H9 (cell line): ENCODE measurements at regions not wholly inside any gene's neighbourhood (a gene's known extent, or its start where the extent isn't known, plus 50 kb on each side); places are given as distances from the start of the nearest gene placed in this dataset.

ENCODE experiments used
- DNase-seq: peaks from one replicate; pipeline ENCODE4 v3.0.0-alpha.2; 2017
- H2AFZ ChIP-seq: one replicate; pipeline ENCODE4 v1.6.1; 2013; ENCODE audit warnings: mild to moderate bottlenecking, low read length, control low read depth, moderate library complexity
- H2AK5ac ChIP-seq: 2 replicates; pipeline ENCODE4 v1.6.1; 2013; ENCODE audit warnings: low read length, control low read depth, mixed read lengths; ENCODE audit not compliant: insufficient read length
- H2BK120ac ChIP-seq: one replicate; pipeline ENCODE4 v1.6.1; 2013; ENCODE audit warnings: low read depth, mild to moderate bottlenecking, low read length, control low read depth, inconsistent platforms; ENCODE audit not compliant: poor library complexity, severe bottlenecking
- H2BK12ac ChIP-seq: 2 replicates; pipeline ENCODE4 v1.6.1; 2013; ENCODE audit warnings: low read length, control low read depth, mixed read lengths, low read depth; ENCODE audit not compliant: insufficient read length
- H2BK15ac ChIP-seq: 2 replicates; pipeline ENCODE4 v1.6.1; 2013; ENCODE audit warnings: low read depth, low read length, control low read depth
- H2BK20ac ChIP-seq: one replicate; pipeline ENCODE4 v1.6.1; 2013; ENCODE audit warnings: low read depth, mild to moderate bottlenecking, low read length, control low read depth, inconsistent platforms; ENCODE audit not compliant: poor library complexity, severe bottlenecking
- H2BK5ac ChIP-seq: 2 replicates; pipeline ENCODE4 v1.6.1; 2013; ENCODE audit warnings: low read length, control low read depth, mixed read lengths; ENCODE audit not compliant: insufficient read length
- H3K14ac ChIP-seq: 2 replicates; pipeline ENCODE4 v1.6.1; 2013; ENCODE audit warnings: low read length, control low read depth; ENCODE audit not compliant: insufficient read depth
- H3K18ac ChIP-seq: 2 replicates; pipeline ENCODE4 v1.6.1; 2013; ENCODE audit warnings: low read depth, mild to moderate bottlenecking, mixed read lengths, low read length, control low read depth; ENCODE audit not compliant: insufficient read length
- H3K23ac ChIP-seq: 2 replicates; pipeline ENCODE4 v1.6.1; 2013; ENCODE audit warnings: low read length, control low read depth, mixed read lengths, low read depth; ENCODE audit not compliant: insufficient read length
- H3K23me2 ChIP-seq: 2 replicates; pipeline ENCODE4 v1.6.1; 2013; ENCODE audit warnings: low read depth, mild to moderate bottlenecking, mixed read lengths, low read length, control low read depth; ENCODE audit not compliant: insufficient read length, poor library complexity, severe bottlenecking
- H3K27ac ChIP-seq: 2 replicates; pipeline ENCODE4 v1.5.1; 2013; ENCODE audit warnings: low read length, control low read depth, mixed read lengths, low read depth; ENCODE audit not compliant: insufficient read length
- H3K27me3 ChIP-seq: 2 replicates; pipeline ENCODE4 v1.6.1; 2013; ENCODE audit warnings: low read length, control low read depth, inconsistent platforms; ENCODE audit not compliant: insufficient read depth
- H3K4ac ChIP-seq: 2 replicates; pipeline ENCODE4 v1.6.1; 2013; ENCODE audit warnings: low read depth, mild to moderate bottlenecking, control low read depth, inconsistent platforms, low read length, moderate library complexity
- H3K4me1 ChIP-seq: 2 replicates; pipeline ENCODE4 v1.6.1; 2013; ENCODE audit warnings: low read length, control low read depth, inconsistent platforms; ENCODE audit not compliant: insufficient read depth
- H3K4me2 ChIP-seq: 2 replicates; pipeline ENCODE4 v1.6.1; 2013; ENCODE audit warnings: low read length, control low read depth, mixed read lengths; ENCODE audit not compliant: insufficient read length, insufficient read depth
- H3K56ac ChIP-seq: 2 replicates; pipeline ENCODE4 v1.6.1; 2013; ENCODE audit warnings: low read depth, mild to moderate bottlenecking, mixed read lengths, low read length, control low read depth; ENCODE audit not compliant: insufficient read length
- H3K79me1 ChIP-seq: 2 replicates; pipeline ENCODE4 v1.6.1; 2013; ENCODE audit warnings: low read depth, mild to moderate bottlenecking, moderate library complexity, low read length, control low read depth, inconsistent platforms; ENCODE audit not compliant: insufficient read depth, poor library complexity, severe bottlenecking
- H3K79me2 ChIP-seq: 2 replicates; pipeline ENCODE4 v1.6.1; 2013; ENCODE audit warnings: low read length, control low read depth, inconsistent platforms; ENCODE audit not compliant: insufficient read depth
- H3K9ac ChIP-seq: 2 replicates; pipeline ENCODE4 v1.6.1; 2013; ENCODE audit warnings: low read length, control low read depth, mixed read lengths; ENCODE audit not compliant: insufficient read length; ENCODE audit errors: extremely low read depth
- H3K9me3 ChIP-seq: one replicate; pipeline ENCODE4 v1.6.1; 2013; ENCODE audit warnings: low read depth, low read length, inconsistent platforms; ENCODE audit not compliant: control insufficient read depth
- H3T11ph ChIP-seq: one replicate; pipeline ENCODE4 v1.6.1; 2013; ENCODE audit warnings: mild to moderate bottlenecking, low read length, control low read depth, inconsistent platforms
- H4K20me1 ChIP-seq: one replicate; pipeline ENCODE4 v1.6.1; 2013; ENCODE audit not compliant: control insufficient read depth, insufficient read length, insufficient read depth
- H4K5ac ChIP-seq: 2 replicates; pipeline ENCODE4 v1.6.1; 2013; ENCODE audit warnings: low read depth, mild to moderate bottlenecking, mixed read lengths, low read length, control low read depth; ENCODE audit not compliant: insufficient read length
- H4K8ac ChIP-seq: replicated peaks from 2 replicates; pipeline ENCODE4 v1.6.1; 2013; ENCODE audit warnings: low read length, control low read depth, mixed read lengths, low read depth; ENCODE audit not compliant: insufficient read length
- H4K91ac ChIP-seq: 2 replicates; pipeline ENCODE4 v1.6.1; 2013; ENCODE audit warnings: low read depth, mild to moderate bottlenecking, moderate library complexity, mixed read lengths, low read length, control low read depth; ENCODE audit not compliant: insufficient read length
- H3K27ac Mint-ChIP-seq, 3 experiments: 2 replicates in 2 of 3; 3 replicates in 1 of 3; pipeline ENCODE4 v1.8.0; 2020 to 2021; ENCODE audit warnings: mixed read lengths in 3 of 3, mild to moderate bottlenecking in 1 of 3, moderate library complexity in 1 of 3
- H3K27me3 Mint-ChIP-seq: 2 replicates; pipeline ENCODE4 v1.8.0; 2021; ENCODE audit warnings: low read depth, mild to moderate bottlenecking, moderate library complexity, mixed read lengths
- H3K36me3 Mint-ChIP-seq, 3 experiments: 2 replicates in 2 of 3; 3 replicates in 1 of 3; pipeline ENCODE4 v1.8.0; 2020 to 2021; ENCODE audit warnings: low read depth in 3 of 3, mixed read lengths in 3 of 3; ENCODE audit not compliant: insufficient read depth in 1 of 3
- H3K4me1 Mint-ChIP-seq, 2 experiments: 2 replicates each; pipeline ENCODE4 v1.8.0; 2020; ENCODE audit warnings: mixed read lengths in 2 of 2
- H3K4me3 Mint-ChIP-seq, 2 experiments: 2 replicates in 1 of 2; 3 replicates in 1 of 2; pipeline ENCODE4 v1.8.0; 2020 to 2021; ENCODE audit warnings: mild to moderate bottlenecking in 2 of 2, mixed read lengths in 2 of 2, moderate library complexity in 1 of 2
- H3K9me3 Mint-ChIP-seq, 2 experiments: 2 replicates in 1 of 2; 3 replicates in 1 of 2; pipeline ENCODE4 v1.8.0; 2020; ENCODE audit warnings: mild to moderate bottlenecking in 2 of 2, mixed read lengths in 2 of 2, moderate library complexity in 1 of 2
- CTCF ChIP-seq: fragments of 200-600 bp; sonication (generic); conservative IDR thresholded peaks from 3 replicates; pipeline ENCODE4 v1.8.0; 2021; ENCODE audit warnings: antibody characterized with exemption, mild to moderate bottlenecking
- WGBS: extraction: QIAGEN DNeasy Blood & Tissue Kit; methylation state at CpG from one replicate; pipeline ENCODE4 v1.1.7; 2013; ENCODE audit warnings: missing lambda C conversion rate, low lambda C conversion rate, mixed read lengths; ENCODE audit not compliant: insufficient read length; ENCODE audit errors: extremely low coverage; 5-methylcytosine and 5-hydroxymethylcytosine counted together

DNA sequence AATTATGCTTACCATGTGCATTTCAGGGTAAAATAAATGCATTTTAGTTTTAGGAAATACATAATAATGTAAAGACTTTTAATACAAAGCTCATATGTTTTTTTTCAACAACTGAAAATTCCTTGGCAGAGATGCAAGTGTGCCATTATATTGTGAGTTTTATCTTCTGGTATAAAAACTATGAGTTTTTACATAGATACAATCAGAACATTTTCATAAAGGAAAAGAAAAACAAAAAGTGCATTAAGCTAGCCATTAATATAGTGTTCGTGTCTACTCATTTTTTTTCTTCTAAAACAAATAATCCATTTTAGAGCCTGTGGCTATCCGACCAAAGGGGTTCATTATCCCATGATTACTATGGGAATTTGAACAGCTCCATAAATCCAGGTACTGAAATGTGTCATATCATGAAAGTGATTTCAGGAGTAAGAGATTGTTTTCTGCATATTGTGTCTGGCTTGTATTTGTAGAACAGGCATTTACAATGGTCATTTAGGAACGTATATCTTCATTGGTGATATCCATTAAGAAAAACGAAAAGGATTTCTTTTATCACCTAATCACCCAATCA, 236.9 kb upstream of the SLC10A2 start:
- H3T11ph ChIP-seq, result no peak overlapping the region
- no peaks in the 10 kb centered on the region; a peak in 1 of 7 replicates for H3K36me3 Mint-ChIP-seq
- H2BK5ac ChIP-seq, result no peak overlapping the region
- H3K4me1 ChIP-seq, result no peaks in the 10 kb centered on the region
- no peaks in the 10 kb centered on the region for H3K9me3 ChIP-seq
- no peak overlapping the region for H3K14ac ChIP-seq
- no peaks in the 10 kb centered on the region for H3K79me2 ChIP-seq
- H2BK20ac ChIP-seq, result no peak overlapping the region
- WGBS, result no CpG with 5 or more reads among the region's 4 CpGs
- no peaks in the 10 kb centered on the region for H3K27me3 ChIP-seq
- H4K91ac ChIP-seq, result no peak overlapping the region
- no peak overlapping the region for H2BK12ac ChIP-seq
- no peaks in the 10 kb centered on the region for H3K79me1 ChIP-seq
- no peak overlapping the region for H3K27ac Mint-ChIP-seq
- H3K23ac ChIP-seq, result no peak overlapping the region
- H3K4me1 Mint-ChIP-seq, result peaks cover 0 to 2% of the 10 kb centered on the region in 2 experiments; a peak in 1 of 4 replicates
- no peak overlapping the region for H4K8ac ChIP-seq
- H3K27ac ChIP-seq, result no peak overlapping the region
- TF ChIP-seq CTCF, result no peak
- H3K27me3 Mint-ChIP-seq, result no peaks in the 10 kb centered on the region
- no peak overlapping the region for H2AK5ac ChIP-seq
- no peak overlapping the region for H2AFZ ChIP-seq
- no peak overlapping the region for H2BK15ac ChIP-seq
- no peak overlapping the region for H3K18ac ChIP-seq
- H3K4ac ChIP-seq, result no peak overlapping the region
- no peak overlapping the region for H3K4me3 Mint-ChIP-seq
- H4K20me1 ChIP-seq, result no peaks in the 10 kb centered on the region
- H3K9ac ChIP-seq, result no peak overlapping the region
- no peak for DNase-seq
- H4K5ac ChIP-seq, result no peak overlapping the region
- no peak overlapping the region for H3K4me2 ChIP-seq
- no peaks in the 10 kb centered on the region for H3K9me3 Mint-ChIP-seq
- no peak overlapping the region for H2BK120ac ChIP-seq
- H3K56ac ChIP-seq, result no peak overlapping the region
- no peaks in the 10 kb centered on the region for H3K23me2 ChIP-seq
